Calu3 (cell line): ENCODE measurements at regions not wholly inside any gene's neighbourhood (a gene's known extent, or its start where the extent isn't known, plus 50 kb on each side); places are given as distances from the start of the nearest gene placed in this dataset.

Experiments
- BruUV-seq: library from RNA; stranded (reverse); fragments of 400-500 nt; replicated peaks from 2 replicates; lab custom pipeline; 2021; lab: Mats Ljungman, UMichigan
- CTCF ChIA-PET: fragments of 300-600 bp; sonication (Branson Sonifier 250); formaldehyde crosslinking; loops from one replicate; lab custom pipeline; 2022; ENCODE audit warnings: antibody characterized with exemption; lab: Charles Lee
- DNase-seq: peaks from one replicate; pipeline ENCODE4 v3.0.0; 2022
- H3K27ac Mint-ChIP-seq: one replicate; pipeline ENCODE4 v1.8.0; 2022; ENCODE audit warnings: mixed read lengths; ENCODE audit not compliant: unreplicated experiment
- H3K27me3 Mint-ChIP-seq: one replicate; pipeline ENCODE4 v1.8.0; 2022; ENCODE audit warnings: mixed read lengths; ENCODE audit not compliant: unreplicated experiment
- H3K36me3 Mint-ChIP-seq: one replicate; pipeline ENCODE4 v1.8.0; 2022; ENCODE audit warnings: mild to moderate bottlenecking, moderate library complexity, mixed read lengths; ENCODE audit not compliant: insufficient read depth, unreplicated experiment
- H3K4me1 Mint-ChIP-seq: one replicate; pipeline ENCODE4 v1.8.0; 2022; ENCODE audit warnings: mild to moderate bottlenecking, low read depth, mixed read lengths; ENCODE audit not compliant: unreplicated experiment
- H3K4me3 Mint-ChIP-seq: one replicate; pipeline ENCODE4 v1.8.0; 2022; ENCODE audit warnings: mild to moderate bottlenecking, low read depth, moderate library complexity, mixed read lengths; ENCODE audit not compliant: unreplicated experiment
- H3K9me3 Mint-ChIP-seq: one replicate; pipeline ENCODE4 v1.8.0; 2022; ENCODE audit warnings: low read depth, mixed read lengths; ENCODE audit not compliant: unreplicated experiment
- intact Hi-C: fragments of 100-400 bp; cut with micrococcal nuclease; formaldehyde crosslinking; loops from one replicate; pipeline ENCODE4 v1.10.0; 2022; ENCODE audit not compliant: unreplicated experiment
- TF ChIP-seq, protein P1 (sequence below): fragments of 200-600 bp; IDR thresholded peaks from one replicate; pipeline ENCODE4 v1.8.0; 2022; ENCODE audit warnings: antibody characterized with exemption; ENCODE audit not compliant: unreplicated experiment

GRCh38 chr1:60268451-60268850 lies 194.9 kb upstream of the C1orf87 start:
- BruUV-seq: no TSS peak
- intact Hi-C loops: no loop called here
- peaks cover 3% of the 10 kb centered on the region for H3K9me3 Mint-ChIP-seq
- no peak for DNase-seq
- H3K4me1 Mint-ChIP-seq: peaks cover 19% of the 10 kb centered on the region
- TF ChIP-seq, protein P1, sequence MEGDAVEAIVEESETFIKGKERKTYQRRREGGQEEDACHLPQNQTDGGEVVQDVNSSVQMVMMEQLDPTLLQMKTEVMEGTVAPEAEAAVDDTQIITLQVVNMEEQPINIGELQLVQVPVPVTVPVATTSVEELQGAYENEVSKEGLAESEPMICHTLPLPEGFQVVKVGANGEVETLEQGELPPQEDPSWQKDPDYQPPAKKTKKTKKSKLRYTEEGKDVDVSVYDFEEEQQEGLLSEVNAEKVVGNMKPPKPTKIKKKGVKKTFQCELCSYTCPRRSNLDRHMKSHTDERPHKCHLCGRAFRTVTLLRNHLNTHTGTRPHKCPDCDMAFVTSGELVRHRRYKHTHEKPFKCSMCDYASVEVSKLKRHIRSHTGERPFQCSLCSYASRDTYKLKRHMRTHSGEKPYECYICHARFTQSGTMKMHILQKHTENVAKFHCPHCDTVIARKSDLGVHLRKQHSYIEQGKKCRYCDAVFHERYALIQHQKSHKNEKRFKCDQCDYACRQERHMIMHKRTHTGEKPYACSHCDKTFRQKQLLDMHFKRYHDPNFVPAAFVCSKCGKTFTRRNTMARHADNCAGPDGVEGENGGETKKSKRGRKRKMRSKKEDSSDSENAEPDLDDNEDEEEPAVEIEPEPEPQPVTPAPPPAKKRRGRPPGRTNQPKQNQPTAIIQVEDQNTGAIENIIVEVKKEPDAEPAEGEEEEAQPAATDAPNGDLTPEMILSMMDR: no peak
- H3K36me3 Mint-ChIP-seq: no peaks in the 10 kb centered on the region
- H3K27ac Mint-ChIP-seq: no peak overlapping the region
- no peaks in the 10 kb centered on the region for H3K27me3 Mint-ChIP-seq
- CTCF ChIA-PET: no interaction called here
- no peak overlapping the region for H3K4me3 Mint-ChIP-seq

DNA sequence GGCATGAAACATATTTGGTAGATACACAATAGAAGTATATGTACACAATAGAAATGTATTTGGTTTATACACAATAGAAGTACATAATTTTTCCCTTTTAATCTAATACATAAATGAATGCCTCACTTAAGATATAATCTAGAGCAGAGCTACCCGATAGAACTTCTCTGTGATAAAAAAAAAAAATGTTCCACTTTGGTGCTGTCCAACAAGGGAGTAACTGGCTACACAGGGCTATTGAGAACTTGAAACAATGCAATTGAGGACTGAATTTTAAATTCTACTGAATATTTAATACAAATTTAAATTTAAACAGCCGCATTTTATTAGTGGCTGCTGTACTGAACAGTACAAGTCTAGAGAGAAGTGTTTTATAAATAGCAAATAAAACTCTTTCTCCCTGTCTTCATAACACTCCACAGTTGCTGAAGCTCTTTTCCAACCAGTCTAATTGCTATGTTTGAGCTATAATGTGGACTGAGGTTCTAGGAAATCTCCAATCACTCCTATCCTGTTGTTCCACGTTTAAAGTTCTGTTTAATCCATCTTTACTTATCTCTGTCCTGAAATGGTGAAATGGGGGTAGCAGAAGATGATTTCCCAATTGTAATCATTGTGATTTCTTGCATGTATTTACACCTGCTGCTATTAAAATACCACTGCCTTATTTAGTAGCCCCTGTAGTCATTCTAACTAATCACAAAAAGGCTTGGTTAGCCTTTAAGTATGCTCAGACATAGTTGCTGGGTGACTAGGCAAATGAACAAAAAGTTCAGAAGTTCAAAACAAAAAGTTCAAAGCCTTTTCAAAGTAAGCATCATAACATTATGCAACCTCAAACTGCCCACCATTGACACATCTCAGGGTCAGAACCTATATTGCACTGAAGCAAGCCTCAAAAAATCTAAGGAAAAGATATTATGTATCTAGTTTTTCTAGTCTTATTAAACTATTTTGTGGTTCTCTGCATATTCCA lies 192.3 kb upstream of the C1orf87 start:
- DNase-seq: no peak
- no TSS peak for BruUV-seq
- intact Hi-C loops: no loop called here

GRCh38 chr1:60262701-60263100 lies 189.1 kb upstream of the C1orf87 start:
- TF ChIP-seq, protein P1: no peak
- Mint-ChIP-seq H3K4me3 (no peak overlapping the region), H3K27me3 (no peaks in the 10 kb centered on the region), H3K36me3 (no peaks in the 10 kb centered on the region), H3K4me1 (peaks cover 12% of the 10 kb centered on the region), H3K9me3 (no peaks in the 10 kb centered on the region), H3K27ac (no peak overlapping the region)
- CTCF ChIA-PET: no interaction called here
- BruUV-seq: no TSS peak
- intact Hi-C loops: no loop called here
- no peak for DNase-seq

More for the DNA sequence above, 192.3 kb upstream of the C1orf87 start:
- CTCF ChIA-PET: no interaction called here
- H3K4me1 Mint-ChIP-seq: peaks cover 12% of the 10 kb centered on the region
- TF ChIP-seq, protein P1: no peak
- H3K27me3 Mint-ChIP-seq: no peaks in the 10 kb centered on the region
- peaks cover 3% of the 10 kb centered on the region for H3K9me3 Mint-ChIP-seq
- H3K4me3 Mint-ChIP-seq: no peak overlapping the region
- peak overlapping the region; percentile 16 for H3K27ac Mint-ChIP-seq
- no peaks in the 10 kb centered on the region for H3K36me3 Mint-ChIP-seq

- TF ChIP-seq, protein P1: no peak
- CTCF ChIA-PET: no interaction called here
- Mint-ChIP-seq H3K4me3 (no peak overlapping the region), H3K36me3 (no peaks in the 10 kb centered on the region), H3K9me3 (peaks cover 3% of the 10 kb centered on the region), H3K4me1 (peaks cover 8% of the 10 kb centered on the region), H3K27me3 (no peaks in the 10 kb centered on the region), H3K27ac (no peak overlapping the region)
- DNase-seq: no peak
- BruUV-seq: no TSS peak
- intact Hi-C loops: no loop called here
Measured at GRCh38 chr1:60257531-60257930, 184.0 kb upstream of the C1orf87 start.
